Peyer's patch (tissue), 4 donors: ENCODE measurements at regions not wholly inside any gene's neighbourhood (a gene's known extent, or its start where the extent isn't known, plus 50 kb on each side); places are given as distances from the start of the nearest gene placed in this dataset.

Experiments used
- CTCF ChIP-seq, 6 experiments: fragments of 450-650 bp in 4 of 6; fragments of 200-600 bp in 2 of 6; sonication (generic) in 1 of 6; IDR thresholded peaks; one replicate each; pipeline ENCODE4 v1.5.1; 2017 to 2019; ENCODE audit warnings: antibody characterized with exemption in 6 of 6, mild to moderate bottlenecking in 3 of 6, moderate library complexity in 1 of 6
- POLR2A ChIP-seq, 2 donors: fragments of 450-650 bp; IDR thresholded peaks; one replicate each; pipeline ENCODE4 v1.5.1; 2017; ENCODE audit warnings: antibody characterized with exemption in 2 of 2, mild to moderate bottlenecking in 2 of 2, moderate library complexity in 2 of 2

DNA sequence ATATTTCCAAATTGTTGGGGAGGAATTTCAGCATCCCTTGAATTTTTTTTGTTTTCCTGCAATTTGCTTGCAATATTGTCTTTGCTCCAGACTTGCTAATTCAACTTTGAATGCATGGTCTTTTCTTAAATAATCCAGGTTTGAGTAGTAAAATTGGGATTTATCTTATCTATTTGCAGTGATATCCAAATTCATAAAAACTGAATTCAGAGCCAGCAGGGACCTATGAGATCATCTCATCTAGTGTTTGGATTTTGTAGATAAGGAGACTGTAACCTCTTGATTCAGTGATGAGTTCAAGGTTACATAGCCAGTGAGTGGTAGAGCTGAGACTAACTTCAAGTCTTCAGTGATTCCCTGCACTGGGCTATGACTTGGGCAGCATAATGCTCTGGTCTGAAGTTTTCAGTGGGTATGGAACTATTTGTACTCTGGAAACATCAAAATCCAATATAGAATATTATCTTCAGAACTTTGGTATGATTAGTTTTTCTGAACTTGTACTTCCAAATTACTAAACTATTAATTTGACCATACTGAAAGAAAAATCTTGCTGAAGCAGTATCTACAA, 109.4 kb downstream of the DISP1 start:
- TF ChIP-seq CTCF (IDR thresholded peaks at IDR 0.05) (no peak), POLR2A (IDR thresholded peaks at IDR 0.05) (no peak)
